A549 (cell line): ENCODE measurements at regions not wholly inside any gene's neighbourhood (a gene's known extent, or its start where the extent isn't known, plus 50 kb on each side); places are given as distances from the start of the nearest gene placed in this dataset.

ENCODE experiments used
- ATAC-seq, 2 experiments: fragments of 200-7000 bp in 1 of 2; fragments of >200 bp in 1 of 2; cut with Nextera tagmentation in 1 of 2; cut with Tn5 transposase in 1 of 2; 3 replicates each; pipeline versions ENCODE4 v1.8.0 to v1.9.1; 2018 to 2020; ENCODE audit warnings: mild to moderate bottlenecking in 1 of 2, moderate library complexity in 1 of 2
- CTCF ChIA-PET: fragments of 300-600 bp; sonication (Branson Sonifier 250); formaldehyde crosslinking; extraction: SDS; loops from one replicate; lab custom pipeline; 2021; ENCODE audit warnings: antibody characterized with exemption, inconsistent platforms; lab: Yijun Ruan, JAX
- POLR2A ChIA-PET: fragments of 350-600 bp; formaldehyde crosslinking; extraction: SDS; loops from one replicate; lab custom pipeline; 2021; ENCODE audit warnings: antibody characterized with exemption, inconsistent platforms; lab: Yijun Ruan, JAX
- DNase-seq, 2 experiments: peaks; one replicate each; pipeline versions ENCODE4 v3.0.0 to v3.0.0-alpha.2; 2011 to 2016; ENCODE audit warnings: low read depth in 1 of 2, low spot score in 1 of 2
- FAIRE-seq: peaks from 2 replicates; lab custom pipeline; 2011; peaks lifted over from hg19 to GRCh38; lab: Jason Lieb, UNC
- H3K27ac ChIP-seq, 2 experiments: fragments of >200 bp; sonication (Bioruptor Twin); formaldehyde crosslinking; 3 replicates each; pipeline ENCODE4 v1.5.1; 2016 to 2017
- H3K4me1 ChIP-seq: fragments of >200 bp; sonication (Bioruptor Twin); formaldehyde crosslinking; 3 replicates; pipeline ENCODE4 v1.6.1; 2016
- H3K4me2 ChIP-seq: fragments of >200 bp; sonication (Bioruptor Twin); formaldehyde crosslinking; 3 replicates; pipeline ENCODE4 v1.6.1; 2016
- H3K4me3 ChIP-seq: fragments of >200 bp; sonication (Bioruptor Twin); formaldehyde crosslinking; 3 replicates; pipeline ENCODE4 v1.5.1; 2016
- H3K9me3 ChIP-seq: fragments of >200 bp; sonication (Bioruptor Twin); formaldehyde crosslinking; 3 replicates; pipeline ENCODE4 v1.6.1; 2016
- ATOH8 ChIP-seq: fragments of 250-450 bp; sonication (Bioruptor Pico); IDR thresholded peaks from 2 replicates; pipeline ENCODE4 v1.5.0; 2020; ENCODE audit warnings: low read depth, mild to moderate bottlenecking, moderate library complexity
- BCL3 ChIP-seq: fragments of >200 bp; sonication (Bioruptor Twin); formaldehyde crosslinking; IDR thresholded peaks from 3 replicates; pipeline ENCODE4 v1.6.1; 2016
- CBX8 ChIP-seq: fragments of 200-600 bp; sonication (generic); IDR thresholded peaks from 2 replicates; pipeline ENCODE4 v1.6.1; 2016
- CHD4 ChIP-seq: fragments of 200-600 bp; sonication (generic); IDR thresholded peaks from 2 replicates; pipeline ENCODE4 v1.6.1; 2016; ENCODE audit warnings: antibody characterized with exemption, mild to moderate bottlenecking, borderline replicate concordance
- E2F6 ChIP-seq: IDR thresholded peaks from 2 replicates; pipeline ENCODE4 v1.6.1; 2012; ENCODE audit warnings: low read depth, borderline replicate concordance
- ELK1 ChIP-seq: fragments of 150-350 bp; IDR thresholded peaks from 2 replicates; pipeline ENCODE4 v1.6.1; 2014; ENCODE audit warnings: low read depth, mild to moderate bottlenecking, low read length
- EP300 ChIP-seq, 2 experiments: fragments of >200 bp; sonication (Bioruptor Twin); formaldehyde crosslinking; IDR thresholded peaks; 2 replicates in 1 of 2; 3 replicates in 1 of 2; pipeline ENCODE4 v1.6.1; 2016 to 2017
- FOSL2 ChIP-seq, 2 experiments: fragments of 450-650 bp in 1 of 2; fragments of >200 bp in 1 of 2; sonication (Bioruptor Twin) in 1 of 2; formaldehyde crosslinking; IDR thresholded peaks; 2 replicates each; pipeline versions ENCODE4 v1.5.0 to v1.6.1; 2016 to 2020; ENCODE audit warnings: mild to moderate bottlenecking in 1 of 2, moderate library complexity in 1 of 2
- HOXA7 ChIP-seq: fragments of 250-450 bp; sonication (Bioruptor Pico); IDR thresholded peaks from 2 replicates; pipeline ENCODE4 v1.5.0; 2020; ENCODE audit warnings: mild to moderate bottlenecking, moderate library complexity
- HOXB13 ChIP-seq: fragments of 250-450 bp; sonication (Bioruptor Pico); IDR thresholded peaks from 2 replicates; pipeline ENCODE4 v1.5.0; 2020; ENCODE audit warnings: low read depth, mild to moderate bottlenecking, moderate library complexity
- HOXB5 ChIP-seq: fragments of 250-450 bp; sonication (Bioruptor Pico); IDR thresholded peaks from 2 replicates; pipeline ENCODE4 v1.5.0; 2020; ENCODE audit warnings: mild to moderate bottlenecking, moderate library complexity
- MAX ChIP-seq: IDR thresholded peaks from 2 replicates; pipeline ENCODE4 v1.6.1; 2012
- POLR2AphosphoS2 ChIP-seq: conservative IDR thresholded peaks from 2 replicates; pipeline ENCODE4 v1.6.1; 2012; ENCODE audit warnings: low read length, improper control_type of control experiment, inconsistent platforms
- RAD21 ChIP-seq, 2 experiments: fragments of >200 bp in 1 of 2; sonication (Bioruptor Twin) in 1 of 2; formaldehyde crosslinking in 1 of 2; IDR thresholded peaks in 1 of 2; conservative IDR thresholded peaks in 1 of 2; 2 replicates in 1 of 2; 3 replicates in 1 of 2; pipeline ENCODE4 v1.6.1; 2012 to 2018; ENCODE audit warnings: inconsistent platforms in 1 of 2
- RNF2 ChIP-seq: fragments of 200-600 bp; sonication (generic); IDR thresholded peaks from 2 replicates; pipeline ENCODE4 v1.6.1; 2016; ENCODE audit warnings: low read depth, mild to moderate bottlenecking, antibody characterized with exemption, moderate library complexity, borderline replicate concordance
- SREBF2 ChIP-seq: fragments of 450-650 bp; IDR thresholded peaks from 2 replicates; pipeline ENCODE4 v1.6.1; 2014; ENCODE audit warnings: mild to moderate bottlenecking, moderate library complexity
- TP53 ChIP-seq: fragments of 250-450 bp; sonication (Bioruptor Pico); IDR thresholded peaks from 2 replicates; pipeline ENCODE4 v1.5.0; 2021; ENCODE audit warnings: mild to moderate bottlenecking, moderate library complexity
- ZSCAN20 ChIP-seq: fragments of 250-450 bp; sonication (Bioruptor Pico); IDR thresholded peaks from 2 replicates; pipeline ENCODE4 v1.8.0; 2022; ENCODE audit warnings: mild to moderate bottlenecking, moderate library complexity
- WGBS: methylation state at CpG from one replicate; pipeline ENCODE4 v1.1.6; 2017; ENCODE audit errors: missing lambda C conversion rate; 5-methylcytosine and 5-hydroxymethylcytosine counted together

- H3K27ac ChIP-seq: no peak overlapping the region
- POLR2A ChIA-PET: no interaction called here
- no peak for FAIRE-seq
- TF ChIP-seq ELK1 (no peak), BCL3 (no peak), EP300 (IDR thresholded peaks at IDR 0.05) (no peak), TP53 (no peak), RNF2 (no peak), HOXA7 (CRISPR knock-in tag) (no peak), POLR2AphosphoS2 (no peak)
- 13% methylated on average over 9 of the region's 9 CpGs for WGBS
- ATAC-seq: no peak
- H3K9me3 ChIP-seq: no peaks in the 10 kb centered on the region
- DNase-seq: no peak
- CTCF ChIA-PET: interaction anchor here (1.1 kb wide), 1 partner anchor 9 kb away, joined by 4 read pairs; no protein-coding TSS in a partner anchor
- no peak overlapping the region for H3K4me3 ChIP-seq
- H3K4me2 ChIP-seq: no peak overlapping the region
- no peaks in the 10 kb centered on the region for H3K4me1 ChIP-seq
Observed at GRCh38 chr13:112132619-112133018, 65.7 kb downstream of the SOX1 start.

- CTCF ChIA-PET: no interaction called here
- Histone ChIP-seq H3K27ac (no peak overlapping the region), H3K9me3 (no peaks in the 10 kb centered on the region), H3K4me1 (no peaks in the 10 kb centered on the region), H3K4me2 (no peak overlapping the region), H3K4me3 (no peak overlapping the region)
- POLR2A ChIA-PET: no interaction called here
- FAIRE-seq (no peak), DNase-seq (no peak), ATAC-seq (no peak)
- 47% methylated on average over 21 of the region's 26 CpGs for WGBS
- TF ChIP-seq ZSCAN20 (no peak), E2F6 (no peak), HOXB5 (no peak), CHD4 (no peak), SREBF2 (no peak), MAX (no peak), ATOH8 (no peak), RAD21 (conservative IDR thresholded peaks at IDR 0.05 in 1 of 2, IDR thresholded peaks at IDR 0.05 in 1 of 2) (no peak), FOSL2 (IDR thresholded peaks at IDR 0.05) (no peak), FOSL2 (CRISPR knock-in tag; IDR thresholded peaks at IDR 0.05) (no peak), HOXB13 (CRISPR knock-in tag) (no peak), CBX8 (no peak)
Observed at GRCh38 chr13:112133499-112134390, 66.8 kb downstream of the SOX1 start.
